ENCODE measurements at regions not wholly inside any gene's neighbourhood (a gene's known extent, or its start where the extent isn't known, plus 50 kb on each side); places are given as distances from the start of the nearest gene placed in this dataset.

DNA sequence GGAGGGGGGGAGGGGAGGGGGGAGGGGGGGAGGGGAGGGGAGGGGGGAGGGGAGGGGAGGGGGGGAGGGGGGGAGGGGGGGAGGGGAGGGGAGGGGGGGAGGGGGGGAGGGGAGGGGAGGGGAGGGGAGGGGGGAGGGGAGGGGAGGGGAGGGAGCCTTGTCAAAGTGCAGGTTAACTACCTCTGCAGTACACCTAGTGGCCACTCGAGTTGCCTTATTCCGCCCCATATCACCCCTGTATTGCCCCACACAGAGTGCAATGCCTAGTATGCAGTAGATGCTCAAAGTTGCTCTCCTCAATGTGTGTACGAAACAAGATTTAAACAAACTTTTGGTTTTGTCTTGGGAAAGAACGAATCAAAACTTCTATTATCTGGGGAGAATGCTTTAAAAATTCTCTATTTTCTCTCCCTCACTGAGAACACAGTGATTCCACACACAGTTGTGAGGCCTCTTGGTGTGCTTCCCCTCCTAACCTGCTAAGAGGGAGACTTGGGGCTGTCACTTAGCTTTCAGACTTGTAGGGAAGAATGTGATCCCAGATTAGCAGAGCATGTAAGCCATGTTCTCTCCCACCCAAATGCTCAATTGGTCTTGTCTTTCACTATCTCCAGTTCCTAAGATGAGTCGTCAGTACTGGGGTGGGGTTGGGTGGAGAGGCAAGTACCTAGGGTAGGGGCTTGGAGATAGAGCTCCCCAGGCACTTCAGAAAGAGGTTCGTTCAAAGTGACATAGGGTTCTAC is 79.7 kb upstream of the MAP10 start:
- Histone ChIP-seq H3K9ac (ENCODE audit: low read depth in 2 of 2, low read length in 2 of 2) (no peak overlapping the region), H3K4me3 (no peak overlapping the region), H3K27ac (no peak overlapping the region), H3K36me3 (no peaks in the 10 kb centered on the region), H3K9me3 (no peaks in the 10 kb centered on the region), H3K4me1 (no peaks in the 10 kb centered on the region), H3K27me3 (no peaks in the 10 kb centered on the region)
- TF ChIP-seq, protein P1, sequence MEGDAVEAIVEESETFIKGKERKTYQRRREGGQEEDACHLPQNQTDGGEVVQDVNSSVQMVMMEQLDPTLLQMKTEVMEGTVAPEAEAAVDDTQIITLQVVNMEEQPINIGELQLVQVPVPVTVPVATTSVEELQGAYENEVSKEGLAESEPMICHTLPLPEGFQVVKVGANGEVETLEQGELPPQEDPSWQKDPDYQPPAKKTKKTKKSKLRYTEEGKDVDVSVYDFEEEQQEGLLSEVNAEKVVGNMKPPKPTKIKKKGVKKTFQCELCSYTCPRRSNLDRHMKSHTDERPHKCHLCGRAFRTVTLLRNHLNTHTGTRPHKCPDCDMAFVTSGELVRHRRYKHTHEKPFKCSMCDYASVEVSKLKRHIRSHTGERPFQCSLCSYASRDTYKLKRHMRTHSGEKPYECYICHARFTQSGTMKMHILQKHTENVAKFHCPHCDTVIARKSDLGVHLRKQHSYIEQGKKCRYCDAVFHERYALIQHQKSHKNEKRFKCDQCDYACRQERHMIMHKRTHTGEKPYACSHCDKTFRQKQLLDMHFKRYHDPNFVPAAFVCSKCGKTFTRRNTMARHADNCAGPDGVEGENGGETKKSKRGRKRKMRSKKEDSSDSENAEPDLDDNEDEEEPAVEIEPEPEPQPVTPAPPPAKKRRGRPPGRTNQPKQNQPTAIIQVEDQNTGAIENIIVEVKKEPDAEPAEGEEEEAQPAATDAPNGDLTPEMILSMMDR (IDR thresholded peaks at IDR 0.05), result no peak
- no peak for DNase-seq
- intact Hi-C loops (cut with DNase I), result no loop called here

DNA sequence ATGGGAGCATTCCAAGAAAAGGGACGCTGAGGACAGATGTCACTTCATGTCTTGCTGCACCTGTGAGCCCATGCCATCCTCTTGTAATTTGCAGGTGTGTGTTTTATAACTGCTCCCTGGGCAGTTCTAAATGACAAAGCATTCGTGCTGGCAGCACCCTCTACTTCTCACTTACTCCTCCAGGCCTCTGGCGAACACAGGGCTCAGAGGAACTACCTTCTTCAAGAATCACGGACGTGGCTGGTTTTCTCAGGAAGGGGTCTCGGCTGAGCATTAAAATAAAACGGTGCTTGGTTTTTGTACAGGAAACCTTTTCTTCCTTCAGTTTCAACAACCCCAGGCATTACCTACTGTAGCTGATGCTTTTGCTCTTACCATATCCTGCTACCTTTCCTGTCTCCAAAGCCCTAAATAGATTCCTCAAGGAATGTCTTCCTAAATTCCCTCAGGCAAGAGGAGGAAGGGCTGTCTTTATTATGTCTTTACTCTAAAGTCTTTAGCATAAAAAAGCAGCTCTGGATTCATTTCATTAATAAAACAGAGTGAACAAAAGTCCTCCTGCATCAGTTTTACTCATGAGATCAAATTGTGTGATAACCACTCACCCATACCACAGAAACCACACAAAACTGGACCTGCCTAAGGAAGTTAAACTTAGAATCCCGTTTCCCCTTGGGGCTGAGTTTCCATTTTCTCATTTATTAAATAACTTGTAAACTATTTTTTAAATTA is 79.0 kb upstream of the MAP10 start:
- Histone ChIP-seq H3K4me1 (no peaks in the 10 kb centered on the region), H3K4me3 (no peak overlapping the region), H3K9ac (ENCODE audit: low read depth in 2 of 2, low read length in 2 of 2) (no peak overlapping the region), H3K27ac (no peak overlapping the region), H3K9me3 (no peaks in the 10 kb centered on the region), H3K36me3 (no peaks in the 10 kb centered on the region), H3K27me3 (no peaks in the 10 kb centered on the region)
- TF ChIP-seq, protein P1 (IDR thresholded peaks at IDR 0.05), result no peak
- intact Hi-C loops (cut with DNase I), result no loop called here
- DNase-seq, result no peak

DNA sequence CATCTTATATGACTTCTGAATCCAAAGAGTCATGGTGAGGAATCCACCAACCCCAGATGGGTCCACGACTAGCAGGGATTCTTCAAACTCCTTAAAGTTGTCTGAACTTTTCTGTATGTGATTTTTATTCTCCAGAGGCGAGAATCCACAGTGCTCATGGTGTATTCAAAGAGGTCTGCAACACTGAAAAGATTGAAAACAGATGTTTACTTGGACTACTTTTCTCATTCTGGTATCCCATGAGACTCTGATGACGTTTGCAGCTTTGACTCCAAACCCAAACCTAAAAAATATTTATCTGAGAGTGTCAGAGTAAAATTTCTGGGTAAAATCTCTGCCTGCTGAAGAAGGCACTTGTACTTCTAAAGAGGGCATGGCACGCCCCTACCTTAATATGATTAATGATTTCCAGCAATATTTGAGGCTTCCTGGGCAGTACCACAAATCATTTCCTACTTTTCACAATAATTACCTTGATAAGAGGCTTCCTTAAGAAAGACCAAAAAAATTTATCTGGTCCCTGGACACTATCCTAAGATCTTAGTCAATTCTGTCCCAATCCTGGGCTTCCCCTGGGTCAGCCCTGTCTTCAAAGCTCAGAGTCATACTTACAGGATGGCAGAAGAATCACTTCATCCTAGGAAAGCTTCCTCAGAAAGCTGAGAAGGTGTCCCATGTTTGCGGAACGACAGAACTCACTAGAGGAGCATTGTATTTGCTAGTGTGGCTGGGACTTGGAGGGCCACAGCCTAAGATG is 76.5 kb upstream of the MAP10 start:
- intact Hi-C loops (cut with DNase I), result no loop called here
- Histone ChIP-seq H3K9ac (ENCODE audit: low read depth in 2 of 2, low read length in 2 of 2) (no peak overlapping the region), H3K4me3 (no peak overlapping the region), H3K27me3 (no peaks in the 10 kb centered on the region), H3K27ac (no peak overlapping the region), H3K4me1 (no peaks in the 10 kb centered on the region), H3K9me3 (no peaks in the 10 kb centered on the region), H3K36me3 (no peaks in the 10 kb centered on the region)
- TF ChIP-seq, protein P1 (IDR thresholded peaks at IDR 0.05), result no peak
- DNase-seq, result no peak

DNA sequence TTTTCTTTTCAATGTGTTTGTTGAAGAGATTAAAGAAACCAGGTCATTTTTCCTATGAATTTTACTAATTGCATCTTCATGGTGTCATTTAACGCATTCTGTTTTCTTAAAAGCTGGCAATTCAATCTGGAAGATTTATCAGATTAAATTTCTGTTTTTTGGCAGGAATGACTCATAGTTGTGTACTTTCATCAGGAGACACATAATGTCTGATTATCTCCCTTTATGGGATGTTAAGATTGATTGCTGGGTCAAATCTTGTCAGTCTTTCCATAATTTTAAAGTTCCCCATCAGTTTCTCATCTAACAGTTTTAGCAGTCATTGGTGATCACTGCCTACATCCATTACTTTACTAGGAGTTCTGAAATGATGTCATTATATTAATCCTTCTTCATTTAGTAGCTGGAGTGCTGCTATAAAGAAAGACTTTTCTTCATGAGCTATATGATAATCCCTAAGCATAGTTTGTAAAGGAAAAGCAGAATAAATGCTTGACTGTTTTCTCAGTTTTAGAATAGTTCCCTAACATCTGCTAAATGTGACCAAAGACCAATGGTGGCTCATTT is 72.8 kb upstream of the MAP10 start:
- no peak overlapping the region for H3K9ac ChIP-seq (ENCODE audit: low read depth in 2 of 2, low read length in 2 of 2)
- H3K27ac ChIP-seq, result no peak overlapping the region
- intact Hi-C loops (cut with DNase I), result no loop called here
- no peaks in the 10 kb centered on the region for H3K4me1 ChIP-seq
- no peaks in the 10 kb centered on the region for H3K9me3 ChIP-seq
- no peaks in the 10 kb centered on the region for H3K27me3 ChIP-seq
- TF ChIP-seq, protein P1 (IDR thresholded peaks at IDR 0.05), result no peak
- DNase-seq, result no peak
- no peaks in the 10 kb centered on the region for H3K36me3 ChIP-seq
- H3K4me3 ChIP-seq, result no peak overlapping the region

DNA sequence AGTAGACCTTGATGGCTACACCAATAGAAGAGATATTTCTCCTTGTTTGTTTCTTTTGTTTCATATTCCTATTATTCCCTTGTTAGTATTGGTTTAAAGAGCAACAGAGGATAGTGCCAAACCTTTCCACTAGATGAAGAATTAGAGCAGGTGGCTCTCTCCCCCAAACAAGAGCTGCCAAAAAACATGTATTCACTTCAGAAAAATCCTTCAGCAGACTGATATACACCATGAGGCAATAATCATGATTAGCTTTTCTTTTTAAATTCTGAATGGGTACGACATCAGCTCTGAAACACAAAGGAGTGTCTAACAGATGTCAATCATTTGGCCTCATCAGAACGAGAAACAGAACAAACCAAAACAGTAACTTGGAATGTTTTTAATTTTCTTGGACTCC is 67.3 kb upstream of the MAP10 start:
- DNase-seq, result no peak
- Histone ChIP-seq H3K27me3 (no peaks in the 10 kb centered on the region), H3K4me1 (no peaks in the 10 kb centered on the region), H3K36me3 (no peaks in the 10 kb centered on the region), H3K9me3 (no peaks in the 10 kb centered on the region), H3K4me3 (no peak overlapping the region), H3K9ac (ENCODE audit: low read depth in 2 of 2, low read length in 2 of 2) (no peak overlapping the region), H3K27ac (no peak overlapping the region)
- TF ChIP-seq, protein P1 (IDR thresholded peaks at IDR 0.05), result no peak
- intact Hi-C loops (cut with DNase I), result no loop called here
